ENCODE measurements at regions not wholly inside any gene's neighbourhood (a gene's known extent, or its start where the extent isn't known, plus 50 kb on each side); places are given as distances from the start of the nearest gene placed in this dataset.

DNA sequence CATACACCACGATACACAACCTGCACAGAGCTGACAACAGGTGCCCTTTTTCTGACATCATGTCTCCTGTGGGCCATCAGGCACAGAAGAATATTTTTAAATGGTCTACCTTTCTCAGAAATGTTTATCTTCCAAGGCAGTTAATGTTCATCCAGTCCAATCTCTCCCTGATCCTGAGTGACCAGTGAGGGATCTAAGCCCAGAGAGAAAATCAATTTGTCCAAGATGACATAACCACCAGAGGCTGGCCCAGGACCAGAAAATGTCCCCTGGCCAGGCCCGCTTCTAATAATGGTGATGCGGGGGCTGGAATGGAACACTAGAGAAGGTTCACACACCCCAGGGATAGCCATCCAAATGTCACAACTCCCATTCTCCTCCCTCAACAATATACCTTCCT is 357.9 kb upstream of the KIF2A start:
- TF ChIP-seq, protein P1, sequence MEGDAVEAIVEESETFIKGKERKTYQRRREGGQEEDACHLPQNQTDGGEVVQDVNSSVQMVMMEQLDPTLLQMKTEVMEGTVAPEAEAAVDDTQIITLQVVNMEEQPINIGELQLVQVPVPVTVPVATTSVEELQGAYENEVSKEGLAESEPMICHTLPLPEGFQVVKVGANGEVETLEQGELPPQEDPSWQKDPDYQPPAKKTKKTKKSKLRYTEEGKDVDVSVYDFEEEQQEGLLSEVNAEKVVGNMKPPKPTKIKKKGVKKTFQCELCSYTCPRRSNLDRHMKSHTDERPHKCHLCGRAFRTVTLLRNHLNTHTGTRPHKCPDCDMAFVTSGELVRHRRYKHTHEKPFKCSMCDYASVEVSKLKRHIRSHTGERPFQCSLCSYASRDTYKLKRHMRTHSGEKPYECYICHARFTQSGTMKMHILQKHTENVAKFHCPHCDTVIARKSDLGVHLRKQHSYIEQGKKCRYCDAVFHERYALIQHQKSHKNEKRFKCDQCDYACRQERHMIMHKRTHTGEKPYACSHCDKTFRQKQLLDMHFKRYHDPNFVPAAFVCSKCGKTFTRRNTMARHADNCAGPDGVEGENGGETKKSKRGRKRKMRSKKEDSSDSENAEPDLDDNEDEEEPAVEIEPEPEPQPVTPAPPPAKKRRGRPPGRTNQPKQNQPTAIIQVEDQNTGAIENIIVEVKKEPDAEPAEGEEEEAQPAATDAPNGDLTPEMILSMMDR (IDR thresholded peaks at IDR 0.05), result no peak
- TF ChIP-seq POLR2AphosphoS5 (IDR thresholded peaks at IDR 0.05; ENCODE audit: insufficient read depth in 1 of 2, low read depth in 1 of 2), result no peak

Measured in vagina (tissue), 2 donors.